ENCODE measurements at regions not wholly inside any gene's neighbourhood (a gene's known extent, or its start where the extent isn't known, plus 50 kb on each side); places are given as distances from the start of the nearest gene placed in this dataset.
A peak's percentile ranks its signal among the peaks of the same experiment; 100 is the strongest.
"Not testable (repeated sequence)": the region's sequence is repeated elsewhere in the genome, so short reads cannot be mapped to it uniquely, and the experiment has no call there.

DNA sequence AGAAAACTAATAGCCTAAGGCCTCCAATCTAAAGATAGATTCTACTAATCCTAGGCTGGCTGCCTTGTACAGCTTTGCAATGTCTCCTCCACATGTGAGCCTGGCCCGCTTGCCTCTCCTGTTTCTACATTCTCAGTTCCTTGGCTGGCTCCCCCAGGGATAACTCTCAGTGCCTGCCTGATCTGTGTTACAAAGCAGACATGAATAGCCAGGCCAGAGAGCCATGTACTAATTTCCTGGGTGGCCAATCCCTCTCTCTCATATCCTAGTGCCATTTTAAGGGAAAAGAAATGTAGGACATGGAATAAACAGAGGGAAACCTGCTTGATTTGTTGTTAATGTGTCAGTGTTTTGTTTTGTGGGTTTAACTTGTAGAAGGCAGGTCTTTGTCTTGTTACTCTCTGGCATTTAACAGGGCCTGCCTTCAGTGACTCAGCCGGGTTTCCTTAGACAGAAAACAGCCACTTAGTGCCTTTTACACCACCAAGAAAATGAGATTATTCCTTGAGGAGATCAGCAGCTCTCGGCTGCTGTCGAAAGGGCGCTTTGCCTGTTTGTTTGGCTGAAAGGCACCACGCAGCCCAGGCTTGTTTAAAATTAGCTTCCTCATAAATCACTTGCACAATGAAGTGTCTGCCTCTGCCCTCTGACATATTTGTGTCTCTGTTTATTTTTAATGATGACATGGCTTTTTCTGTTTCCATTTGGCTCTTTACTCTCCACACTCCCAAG, 702.7 kb downstream of the MAFB start:
- peak; percentile 20 for DNase-seq (ENCODE audit: low spot score)

DNA sequence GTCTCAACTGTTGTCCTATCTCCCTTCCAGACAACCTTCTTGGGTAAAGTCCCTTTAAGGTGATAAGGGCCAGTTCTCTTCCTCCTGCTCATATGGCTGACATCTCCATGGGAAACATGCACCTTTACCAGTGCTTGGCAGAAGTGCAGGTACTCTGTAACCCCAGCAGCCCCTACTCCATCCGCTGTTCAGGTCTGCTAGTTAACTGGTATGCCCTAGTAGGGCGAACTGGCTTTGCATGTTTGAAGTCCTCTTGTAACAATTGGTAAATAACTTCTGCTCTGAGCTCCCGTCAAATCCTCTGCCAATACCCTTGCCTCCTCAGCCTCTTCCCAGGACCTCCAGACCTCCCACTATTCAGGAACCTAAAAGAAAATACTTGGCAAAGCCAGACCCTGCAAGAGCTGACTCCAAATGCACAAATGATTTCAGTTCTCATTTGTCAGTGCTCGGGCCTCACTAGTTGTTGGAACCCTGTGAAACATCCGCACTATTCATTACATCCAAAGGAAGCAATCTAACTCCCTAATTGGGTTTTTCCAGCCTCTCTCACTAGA, 703.7 kb downstream of the MAFB start:
- no peak for DNase-seq (ENCODE audit: low spot score)

DNA sequence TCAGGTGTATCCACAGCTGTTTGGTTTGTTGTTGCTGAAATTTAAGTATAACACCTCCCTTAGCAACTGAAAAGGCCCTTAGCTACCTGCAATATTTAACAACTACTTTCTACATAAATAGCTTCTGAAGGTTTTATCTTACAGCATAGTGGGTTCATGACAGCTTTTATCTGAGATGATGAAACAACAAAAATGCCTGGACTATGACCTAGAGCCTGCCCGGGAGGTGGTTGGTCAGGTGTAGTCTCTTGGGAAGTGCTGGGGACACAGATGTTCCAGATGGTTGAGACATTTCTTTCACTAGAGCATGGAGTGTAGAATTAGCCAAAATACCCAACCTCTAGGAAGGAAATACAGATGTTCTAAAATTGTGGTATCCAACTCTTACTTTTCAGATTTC, 705.4 kb downstream of the MAFB start:
- DNase-seq (ENCODE audit: low spot score) = no peak

DNA sequence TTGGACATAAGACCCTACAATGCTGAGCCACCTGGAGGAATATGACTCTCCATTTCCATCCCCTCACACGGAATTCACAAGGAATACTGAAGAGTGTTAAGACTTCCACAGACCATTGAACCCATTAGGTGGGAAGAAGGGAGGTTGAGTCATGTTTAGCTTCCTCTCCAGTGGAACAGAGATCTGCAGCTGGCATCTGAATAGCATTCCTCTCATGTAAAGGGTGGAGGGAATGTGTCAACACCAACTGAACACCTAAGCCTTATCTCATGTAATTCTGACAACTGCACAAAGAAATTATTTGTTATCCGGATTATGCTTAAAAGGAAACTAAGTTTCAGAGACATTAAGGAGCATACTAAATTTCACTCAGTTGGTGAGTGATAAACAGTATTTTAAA, 705.9 kb downstream of the MAFB start:
- DNase-seq (ENCODE audit: low spot score) = no peak

DNA sequence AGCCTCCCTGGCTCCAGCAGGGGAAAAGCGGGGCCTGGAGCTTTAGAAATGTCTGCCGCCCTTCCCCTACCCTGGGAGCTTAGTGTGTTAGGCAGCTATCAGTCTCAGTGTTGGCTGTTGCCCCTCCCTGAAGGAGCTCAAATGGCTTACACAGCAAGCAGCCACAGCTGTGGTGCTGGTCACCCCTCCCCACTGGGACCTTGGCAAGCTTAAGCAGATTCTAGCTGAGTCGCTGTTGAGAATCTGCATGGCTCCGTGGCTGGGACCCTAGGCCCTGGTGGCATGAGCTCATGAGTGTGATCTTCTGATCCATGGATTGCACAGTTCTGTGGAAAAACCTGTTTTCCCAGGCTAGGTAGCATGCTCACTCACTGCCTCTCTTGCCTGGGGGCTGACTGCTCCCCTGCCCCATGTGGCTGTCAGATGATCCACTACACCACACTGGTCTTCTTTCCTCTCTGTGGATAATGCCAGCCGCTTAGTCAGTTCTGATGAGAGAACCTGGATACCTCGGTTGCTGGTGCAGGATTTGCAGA, 714.0 kb downstream of the MAFB start:
- no peak for DNase-seq (ENCODE audit: low spot score)

DNA sequence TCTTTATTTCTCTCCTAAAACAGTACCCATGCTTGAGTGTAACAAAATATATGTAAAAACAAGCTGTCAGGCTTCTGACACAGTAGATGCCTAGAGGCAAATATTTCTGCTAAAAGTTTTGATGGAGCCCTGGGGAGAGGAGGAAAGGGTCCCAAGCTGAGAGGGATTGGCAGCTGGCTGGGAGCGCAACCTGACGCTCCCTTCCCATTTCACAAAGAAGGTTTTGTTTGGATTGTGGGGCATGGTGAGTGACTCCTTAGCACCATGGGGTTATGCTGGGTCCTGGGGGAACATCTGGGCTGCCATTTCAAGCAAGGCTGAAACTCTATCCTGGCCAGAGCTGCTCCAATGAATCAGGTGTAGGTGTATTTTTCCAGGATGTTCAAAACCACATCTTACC, 720.5 kb downstream of the MAFB start:
- DNase-seq (ENCODE audit: low spot score) = no peak

DNA sequence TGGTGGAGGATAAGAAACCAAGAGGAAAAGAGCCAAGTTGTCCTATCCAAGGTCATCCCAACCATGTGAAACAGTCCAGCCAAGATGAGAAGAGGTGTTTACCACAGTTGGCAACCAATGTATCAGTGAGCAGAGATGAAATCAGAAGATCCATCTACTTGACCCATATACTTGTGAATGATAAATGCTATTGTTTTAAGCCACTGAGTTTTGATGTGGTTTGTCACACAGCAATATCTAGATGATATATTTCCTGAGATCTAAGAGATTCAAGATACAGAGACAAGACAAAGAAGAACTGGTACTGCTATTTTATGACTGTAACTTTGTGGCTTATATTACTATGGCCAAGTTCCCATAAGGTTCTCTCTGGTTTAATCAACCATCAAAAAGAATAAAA, 721.2 kb downstream of the MAFB start:
- DNase-seq (ENCODE audit: low spot score) = no peak

DNA sequence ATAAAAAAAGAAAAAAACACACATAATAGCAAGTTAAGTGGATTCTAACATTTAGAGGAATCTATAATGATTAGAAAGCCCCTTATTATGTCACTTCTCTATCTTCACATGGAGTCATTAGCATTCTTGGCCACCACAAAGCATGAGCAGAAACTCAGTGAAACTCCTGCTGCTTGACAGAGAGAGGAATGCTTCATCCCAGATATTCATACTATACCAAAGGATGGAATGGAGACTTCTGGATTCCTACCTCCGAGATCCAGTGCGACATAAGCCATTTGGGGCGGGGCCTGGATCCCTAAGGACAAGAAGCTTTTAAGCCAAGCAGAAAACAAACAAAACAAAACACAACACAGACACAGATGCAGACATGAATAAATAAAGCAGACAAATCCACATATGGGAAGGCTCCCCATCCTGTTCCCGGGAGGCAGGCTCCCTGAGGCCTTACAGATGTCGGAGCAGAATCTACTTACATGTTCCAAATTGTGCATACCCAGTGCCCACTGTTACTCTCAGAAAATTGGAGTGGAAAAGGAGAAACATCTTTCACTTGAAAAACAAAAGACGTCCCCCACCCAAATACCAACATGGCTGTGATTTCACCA, 727.3 kb downstream of the MAFB start:
- DNase-seq (ENCODE audit: low spot score) = no peak

DNA sequence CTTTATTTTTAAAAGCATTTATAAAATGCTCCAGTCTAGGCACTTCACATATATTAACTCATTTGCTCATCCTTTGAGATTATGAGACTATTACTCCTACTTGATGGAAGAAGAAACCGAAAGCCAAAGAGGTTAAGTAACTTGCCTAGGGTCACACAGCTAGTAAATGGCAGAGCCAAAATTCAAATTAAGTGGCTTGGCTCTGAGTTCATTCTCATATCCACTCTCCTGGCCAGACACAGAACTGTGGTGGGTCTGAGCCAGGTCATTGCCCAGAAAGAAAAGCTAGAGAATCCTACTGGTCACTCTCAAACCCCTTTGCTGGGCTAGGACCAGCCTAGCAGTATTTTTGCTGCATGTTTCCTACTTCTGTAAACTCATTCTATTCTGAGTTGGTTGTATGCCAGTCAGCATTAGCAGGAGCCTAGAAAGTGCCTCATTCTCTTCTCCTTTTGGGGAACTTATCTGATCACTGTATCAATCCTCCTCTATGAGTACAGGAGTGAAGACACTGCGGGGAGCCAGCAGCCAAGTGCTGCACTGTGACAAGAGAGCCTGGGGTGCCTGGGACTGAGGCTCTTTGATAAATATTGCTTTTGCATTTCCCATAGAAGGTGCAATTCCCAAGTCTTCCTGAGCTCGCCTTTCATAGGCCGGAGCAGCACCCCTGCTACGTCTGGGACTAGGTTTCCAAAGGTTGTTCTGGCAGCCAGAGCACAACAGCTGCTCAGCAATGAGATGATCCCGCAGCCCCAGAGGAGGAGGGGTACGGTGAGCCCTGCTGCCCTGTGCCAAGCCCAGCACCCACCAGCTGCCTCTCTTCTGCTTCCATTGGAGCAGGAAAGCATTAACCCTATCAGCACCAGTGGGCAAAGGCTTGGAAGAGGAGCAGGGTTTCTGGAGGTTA, 728.3 kb downstream of the MAFB start:
- peak; percentile 16 for DNase-seq (ENCODE audit: low spot score)

DNA sequence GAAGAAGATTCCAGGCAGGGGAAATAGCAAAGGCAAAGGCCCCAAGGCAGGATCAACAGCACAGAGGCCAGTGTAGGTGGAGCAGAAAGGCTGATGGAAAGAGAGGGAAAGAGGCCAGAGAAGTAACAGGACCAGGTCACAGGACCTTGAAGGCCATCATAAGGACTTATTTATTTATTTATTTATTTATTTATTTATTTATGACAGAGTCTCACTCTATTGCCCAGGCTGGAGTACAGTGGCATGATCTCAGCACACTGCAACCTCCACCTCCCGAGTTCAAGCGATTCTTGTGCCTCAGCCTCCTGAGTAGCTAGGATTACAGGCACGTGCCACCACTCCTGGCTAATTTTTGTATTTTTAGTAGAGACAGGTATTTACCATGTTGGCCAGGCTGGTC, 731.1 kb downstream of the MAFB start:
- DNase-seq (ENCODE audit: low spot score) = not testable (repeated sequence)

DNA sequence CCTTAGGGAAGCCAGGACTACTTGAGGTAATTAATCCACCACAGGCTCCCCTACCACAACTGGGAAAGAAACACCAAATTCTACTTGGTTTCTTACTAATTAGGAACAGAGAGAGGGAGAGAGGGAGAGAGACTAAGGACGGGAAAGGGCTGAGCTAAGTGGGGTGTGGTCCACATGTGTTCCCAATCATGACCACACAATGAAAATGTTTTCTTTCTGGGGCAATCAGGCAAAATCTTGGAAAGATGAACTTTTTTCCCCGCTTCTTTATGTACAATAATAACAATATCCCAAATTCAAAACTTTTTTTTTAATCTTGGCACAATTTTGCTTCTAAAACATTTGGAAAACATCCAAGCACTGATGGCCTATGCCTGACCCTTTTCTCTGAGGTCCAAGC, 734.4 kb downstream of the MAFB start:
- DNase-seq (ENCODE audit: low spot score) = no peak

DNA sequence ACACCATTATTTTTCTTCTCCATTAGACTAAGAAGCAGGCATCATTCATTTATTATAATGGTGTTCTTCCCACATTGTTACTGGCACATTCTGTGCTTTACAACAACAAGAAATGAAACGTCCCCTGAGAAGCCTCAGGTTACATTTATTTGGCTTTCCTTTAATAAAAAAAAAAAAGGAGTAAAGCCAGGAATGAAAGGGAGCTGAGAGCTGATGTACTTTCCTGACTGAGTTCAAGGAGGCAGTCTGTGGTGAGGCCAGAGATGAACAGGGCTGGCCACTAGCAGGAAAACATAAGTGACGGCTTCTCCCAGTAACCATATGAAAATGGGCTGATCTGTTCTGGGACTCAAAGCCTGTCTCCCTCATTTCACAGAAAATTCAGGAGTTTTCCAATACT, 742.1 kb downstream of the MAFB start:
- DNase-seq (ENCODE audit: low spot score) = no peak

DNA sequence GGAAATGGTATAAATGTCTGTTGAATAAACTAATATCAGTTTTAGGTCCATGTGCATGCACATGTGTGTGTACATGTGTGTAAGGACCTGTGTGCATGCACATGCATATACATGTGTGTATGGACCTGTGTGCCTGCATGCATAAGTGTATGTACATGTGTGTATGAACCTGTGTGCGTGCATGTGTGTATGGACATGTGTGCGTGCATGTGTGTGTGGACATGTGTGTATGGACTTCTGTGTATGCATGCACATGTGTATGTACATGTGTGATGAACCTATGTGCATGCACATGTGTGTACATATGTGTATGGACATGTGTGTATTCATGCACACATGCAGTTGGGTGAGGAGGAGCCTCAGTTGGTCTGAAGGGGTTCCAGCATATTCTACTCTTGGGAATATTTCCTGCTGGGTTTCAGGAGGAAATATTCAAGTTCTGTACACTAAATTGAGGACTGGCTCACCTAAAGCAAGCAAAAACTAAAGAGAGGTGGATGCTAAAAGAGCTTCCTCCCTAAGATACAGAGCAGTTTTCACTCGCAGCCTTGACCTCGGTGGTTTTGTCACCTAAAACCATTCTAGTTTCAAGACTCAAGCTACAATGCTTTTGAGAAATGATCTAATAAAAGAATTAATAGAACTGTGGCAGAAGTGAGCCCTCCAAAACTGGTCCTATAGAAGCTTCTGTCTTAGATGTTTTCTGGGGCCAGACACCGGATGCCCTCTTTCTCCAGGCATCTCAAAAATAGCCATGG, 742.8 kb downstream of the MAFB start:
- no peak for DNase-seq (ENCODE audit: low spot score)

DNA sequence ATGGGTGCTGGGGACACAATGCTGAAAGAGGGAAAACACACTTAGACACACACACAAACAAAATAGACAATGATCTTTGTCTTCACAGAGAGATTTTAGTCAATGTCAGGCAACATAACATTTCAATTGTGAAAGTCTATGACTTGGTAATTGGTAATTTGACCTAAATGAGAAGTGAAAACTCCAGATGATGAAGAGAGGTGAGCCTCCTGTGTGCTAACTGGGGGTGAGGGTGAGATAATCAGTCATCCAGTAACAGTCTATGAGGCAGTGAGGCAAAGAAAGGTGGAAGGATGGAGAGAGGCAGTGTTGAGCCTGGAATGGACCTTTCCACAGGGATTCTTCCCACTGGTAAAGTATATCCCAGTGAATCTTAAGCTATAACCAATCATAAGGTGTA, 744.2 kb downstream of the MAFB start:
- no peak for DNase-seq (ENCODE audit: low spot score)

DNA sequence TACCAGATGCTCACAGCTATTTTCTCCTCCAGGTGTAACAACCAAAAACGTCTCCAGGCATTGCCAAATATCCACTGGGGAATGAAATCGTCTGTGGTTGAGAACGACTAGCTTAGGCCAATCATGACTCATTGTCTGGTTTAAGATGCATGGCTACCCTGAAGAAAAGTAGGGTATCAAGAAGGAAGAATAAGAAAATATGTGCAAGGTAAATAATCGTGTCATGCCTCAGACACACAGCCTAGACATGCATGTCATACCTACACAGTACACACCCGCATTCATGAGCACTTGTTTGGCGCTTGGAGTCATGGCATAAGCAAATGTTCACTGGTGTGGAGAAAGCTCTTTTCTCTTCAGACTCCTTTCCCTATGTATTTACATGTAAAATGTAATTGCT, 745.7 kb downstream of the MAFB start:
- no peak for DNase-seq (ENCODE audit: low spot score)

DNA sequence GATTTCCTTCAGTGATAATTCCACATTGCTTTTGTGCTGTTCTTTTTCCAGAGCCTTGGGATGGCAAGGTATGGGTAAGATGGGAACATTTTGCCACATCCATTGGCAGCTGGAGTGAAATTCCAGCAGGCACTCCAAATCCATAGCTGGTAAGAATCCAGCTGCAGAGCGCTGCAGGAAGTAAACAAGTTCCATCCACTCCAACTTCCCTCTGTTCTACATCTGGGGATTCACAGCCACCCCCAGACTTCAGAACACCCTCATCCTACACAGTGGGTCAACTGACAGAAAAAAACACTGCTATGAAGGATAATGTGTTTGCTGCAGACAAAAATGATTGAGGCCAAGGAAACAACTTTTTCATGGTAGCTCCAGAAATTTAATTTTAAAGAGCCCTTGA, 747.8 kb downstream of the MAFB start:
- DNase-seq (ENCODE audit: low spot score) = no peak

DNA sequence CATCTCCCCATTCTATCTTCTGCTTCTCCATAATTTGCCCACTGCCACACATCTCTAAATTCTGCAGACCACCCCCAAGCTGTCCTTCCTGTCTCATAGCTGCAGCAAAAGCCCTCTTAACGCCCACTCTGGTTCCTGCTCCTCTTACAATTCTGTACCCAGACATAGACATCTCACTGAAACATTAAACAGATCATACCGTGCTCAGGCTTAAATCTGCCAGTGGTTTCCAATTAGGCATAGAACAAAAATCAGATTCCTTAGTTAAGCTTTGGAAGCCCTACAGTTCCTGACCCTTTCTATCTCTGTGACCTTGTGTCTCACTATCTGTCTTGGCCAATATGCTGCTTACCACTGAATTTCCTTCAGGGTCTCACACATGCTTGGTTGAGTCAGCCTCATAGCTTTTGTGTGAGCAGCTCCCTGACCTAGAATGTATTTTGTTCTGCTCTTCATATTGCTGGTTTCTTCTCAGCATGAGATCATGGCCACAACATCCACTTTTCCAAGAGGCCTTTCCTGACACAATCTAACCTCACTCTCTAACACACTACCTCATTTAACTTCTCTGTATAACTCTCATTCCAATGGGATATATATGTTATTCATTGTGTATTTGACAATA, 749.7 kb downstream of the MAFB start:
- no peak for DNase-seq (ENCODE audit: low spot score)

DNA sequence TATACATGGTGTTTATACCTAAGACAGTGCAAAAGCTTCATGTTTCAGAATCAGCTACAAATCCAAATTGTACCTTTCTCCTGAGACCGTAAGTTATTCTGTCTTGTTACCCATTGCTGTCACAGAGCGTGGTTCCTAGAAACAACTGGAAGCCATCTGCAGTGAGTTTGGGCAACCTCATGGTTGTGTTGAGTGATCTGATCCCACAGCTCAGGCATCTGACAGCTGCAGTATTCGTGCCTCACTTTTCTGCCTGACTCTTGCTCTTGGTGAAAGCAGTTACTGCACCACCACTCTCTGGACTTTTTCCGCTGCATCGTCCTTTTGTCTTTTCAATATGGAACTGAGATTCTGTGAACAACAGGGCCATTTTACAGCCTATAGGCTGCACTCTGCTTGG, 752.6 kb downstream of the MAFB start:
- no peak for DNase-seq (ENCODE audit: low spot score)

DNA sequence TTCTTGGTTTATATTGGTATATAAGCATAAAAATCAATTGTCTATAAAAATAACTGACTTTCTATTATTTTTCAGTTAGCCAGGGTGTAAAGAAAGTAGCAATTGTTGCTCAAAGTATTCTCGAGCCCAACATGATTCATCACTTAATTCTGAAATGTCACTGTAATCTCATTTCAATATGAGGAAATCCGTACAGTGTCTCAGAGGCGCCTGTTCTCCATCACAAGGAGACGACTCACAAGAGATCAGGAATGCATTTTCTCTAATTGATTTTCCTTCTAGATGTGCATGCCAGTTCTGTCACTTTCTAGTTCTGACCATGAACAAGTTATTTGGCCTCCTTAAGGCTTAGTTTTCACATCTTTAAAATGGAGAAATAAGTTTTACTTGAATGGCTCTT, 753.1 kb downstream of the MAFB start:
- DNase-seq (ENCODE audit: low spot score) = no peak

DNA sequence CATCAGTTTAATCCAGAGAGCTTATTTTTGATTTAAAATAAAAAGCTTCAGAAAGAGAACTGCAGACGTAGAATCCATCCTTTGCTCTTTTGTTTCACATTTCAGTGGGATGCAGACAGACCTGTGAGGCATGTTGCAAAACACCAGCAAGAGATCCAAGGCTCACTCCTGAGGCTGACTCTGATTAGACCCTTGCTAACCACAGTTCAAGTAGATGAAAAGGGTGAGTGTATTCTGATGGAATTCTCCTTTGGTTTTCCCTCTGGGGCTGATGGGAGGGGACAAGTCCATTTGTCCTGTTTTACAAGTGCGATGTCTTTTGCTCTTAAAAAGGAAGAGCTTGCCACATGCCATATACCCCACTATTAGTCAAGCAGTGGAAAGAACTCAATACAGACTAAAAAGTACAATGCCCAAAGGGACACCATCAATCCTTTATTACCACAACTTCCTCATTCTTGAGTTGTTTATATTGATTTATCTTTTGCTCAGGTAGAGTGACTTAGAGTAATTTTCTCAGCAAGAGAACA, 772.7 kb downstream of the MAFB start:
- no peak for DNase-seq (ENCODE audit: low spot score)

DNA sequence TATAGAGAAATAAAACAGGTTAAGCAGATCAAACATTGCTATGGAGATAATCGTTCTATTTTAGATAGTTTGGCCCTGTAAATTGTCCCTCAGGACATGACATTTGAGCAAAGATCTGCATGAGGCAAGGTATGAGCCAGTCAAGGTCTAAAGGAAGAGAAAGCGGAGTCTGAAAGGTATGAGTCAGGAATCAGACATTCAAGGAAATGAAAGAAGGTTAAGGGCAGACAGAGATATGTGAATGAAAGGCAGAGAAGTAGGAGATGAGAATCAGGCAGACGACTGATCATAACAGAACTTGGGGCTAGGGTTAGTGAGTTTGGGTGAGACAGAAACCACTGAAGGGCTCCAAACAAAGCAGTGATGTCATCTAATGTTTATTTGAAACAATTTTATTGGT, 775.8 kb downstream of the MAFB start:
- no peak for DNase-seq (ENCODE audit: low spot score)

All from Ammon's horn (tissue), 1 donor.